IMR-90 (cell line): ENCODE measurements at regions not wholly inside any gene's neighbourhood (a gene's known extent, or its start where the extent isn't known, plus 50 kb on each side); places are given as distances from the start of the nearest gene placed in this dataset.
A peak's percentile ranks its signal among the peaks of the same experiment; 100 is the strongest.

Source experiments
- ATAC-seq: fragments of 200-7000 bp; cut with Tn5 transposase; 2 replicates; pipeline ENCODE4 v1.9.1; 2020; ENCODE audit warnings: low read depth, mild to moderate bottlenecking, moderate library complexity
- BruUV-seq: library from RNA; stranded (reverse); fragments of 400-500 nt; replicated peaks from 2 replicates; lab custom pipeline; 2021; lab: Mats Ljungman, UMichigan
- CTCF ChIA-PET: fragments of 300-600 bp; formaldehyde crosslinking; extraction: SDS; loops from one replicate; lab custom pipeline; 2021; ENCODE audit warnings: antibody characterized with exemption; lab: Yijun Ruan, JAX
- POLR2A ChIA-PET: fragments of 300-600 bp; sonication (Branson Sonifier 250); formaldehyde crosslinking; loops from one replicate; lab custom pipeline; 2022; ENCODE audit warnings: antibody characterized with exemption; ENCODE audit not compliant: unreplicated experiment; lab: Charles Lee
- DNase-seq: peaks from one replicate; pipeline ENCODE4 v3.0.0; 2013
- H2AFZ ChIP-seq: replicated peaks from 2 replicates; pipeline ENCODE3; 2013; ENCODE audit warnings: low read length, mild to moderate bottlenecking; ENCODE audit not compliant: poor library complexity
- H2AK5ac ChIP-seq: 2 replicates; pipeline ENCODE4 v1.6.1; 2013; ENCODE audit warnings: low read depth, low read length, inconsistent platforms
- H2AK9ac ChIP-seq: replicated peaks from 2 replicates; pipeline ENCODE3; 2013; ENCODE audit warnings: mild to moderate bottlenecking, low read depth, low read length, moderate library complexity; ENCODE audit not compliant: poor library complexity
- H2BK120ac ChIP-seq: 2 replicates; pipeline ENCODE4 v1.6.1; 2013; ENCODE audit warnings: low read depth, low read length, inconsistent platforms
- H2BK15ac ChIP-seq: 3 replicates; pipeline ENCODE4 v1.6.1; 2013; ENCODE audit warnings: low read depth, low read length, inconsistent platforms
- H2BK20ac ChIP-seq: 2 replicates; pipeline ENCODE4 v1.6.1; 2013; ENCODE audit warnings: low read depth, mild to moderate bottlenecking, inconsistent platforms, low read length, moderate library complexity
- H2BK5ac ChIP-seq: 2 replicates; pipeline ENCODE4 v1.6.1; 2013; ENCODE audit warnings: mild to moderate bottlenecking, low read depth, low read length, inconsistent platforms; ENCODE audit not compliant: poor library complexity, severe bottlenecking
- H3K14ac ChIP-seq: replicated peaks from 2 replicates; pipeline ENCODE4 v1.6.1; 2013; ENCODE audit warnings: low read depth, low read length, inconsistent platforms
- H3K18ac ChIP-seq: 2 replicates; pipeline ENCODE4 v1.6.1; 2013; ENCODE audit warnings: low read depth, low read length, control low read depth
- H3K23ac ChIP-seq: 2 replicates; pipeline ENCODE4 v1.6.1; 2013; ENCODE audit warnings: low read depth, low read length, inconsistent platforms
- H3K27ac ChIP-seq: 2 replicates; pipeline ENCODE4 v1.5.1; 2013; ENCODE audit warnings: mild to moderate bottlenecking, control low read depth, low read length; ENCODE audit not compliant: insufficient read depth
- H3K27me3 ChIP-seq: 2 replicates; pipeline ENCODE4 v1.6.1; 2013; ENCODE audit warnings: low read length; ENCODE audit not compliant: control insufficient read depth, insufficient read depth
- H3K36me3 ChIP-seq: 2 replicates; pipeline ENCODE4 v1.6.1; 2013; ENCODE audit warnings: low read length, mixed read lengths; ENCODE audit not compliant: control insufficient read depth, insufficient read depth
- H3K4ac ChIP-seq: 2 replicates; pipeline ENCODE4 v1.6.1; 2013; ENCODE audit warnings: low read depth, low read length, inconsistent platforms
- H3K4me1 ChIP-seq: 2 replicates; pipeline ENCODE4 v1.6.1; 2013; ENCODE audit warnings: low read length, mixed read lengths; ENCODE audit not compliant: control insufficient read depth, insufficient read depth
- H3K4me2 ChIP-seq: 2 replicates; pipeline ENCODE4 v1.6.1; 2013; ENCODE audit warnings: low read depth, mild to moderate bottlenecking, control low read depth, low read length, moderate library complexity
- H3K4me3 ChIP-seq: 2 replicates; pipeline ENCODE4 v1.5.1; 2013; ENCODE audit warnings: low read depth, mild to moderate bottlenecking, control low read depth, low read length, moderate library complexity; ENCODE audit not compliant: insufficient read depth
- H3K56ac ChIP-seq: 2 replicates; pipeline ENCODE4 v1.6.1; 2013; ENCODE audit warnings: low read length, inconsistent platforms; ENCODE audit not compliant: insufficient read depth; ENCODE audit errors: extremely low read depth
- H3K79me1 ChIP-seq, 2 experiments: 2 replicates each; pipeline ENCODE4 v1.6.1; 2013; ENCODE audit warnings: low read length in 2 of 2, inconsistent platforms in 1 of 2, low read depth in 1 of 2
- H3K9ac ChIP-seq: 2 replicates; pipeline ENCODE4 v1.6.1; 2013; ENCODE audit warnings: low read depth, low read length, control low read depth
- H3K9me1 ChIP-seq: 2 replicates; pipeline ENCODE4 v1.6.1; 2013; ENCODE audit warnings: low read length, inconsistent platforms; ENCODE audit not compliant: insufficient read depth
- H3K9me3 ChIP-seq: 2 replicates; pipeline ENCODE4 v1.6.1; 2013; ENCODE audit warnings: low read length; ENCODE audit not compliant: control insufficient read depth, insufficient read depth
- H4K20me1 ChIP-seq: 2 replicates; pipeline ENCODE4 v1.6.1; 2013; ENCODE audit warnings: low read length, inconsistent platforms; ENCODE audit not compliant: insufficient read depth
- H4K5ac ChIP-seq: 2 replicates; pipeline ENCODE4 v1.6.1; 2013; ENCODE audit warnings: mild to moderate bottlenecking, low read depth, low read length, control low read depth
- H4K8ac ChIP-seq, 2 experiments: 2 replicates each; pipeline ENCODE4 v1.6.1; 2013; ENCODE audit warnings: low read depth in 2 of 2, low read length in 2 of 2, control low read depth in 1 of 2, inconsistent platforms in 1 of 2
- H4K91ac ChIP-seq: 2 replicates; pipeline ENCODE4 v1.6.1; 2013; ENCODE audit warnings: low read depth, low read length, inconsistent platforms; ENCODE audit not compliant: insufficient read depth
- CEBPB ChIP-seq: IDR thresholded peaks from 2 replicates; pipeline ENCODE4 v1.6.1; 2012; ENCODE audit warnings: low read depth, low read length, improper control_type of control experiment
- NFE2L2 ChIP-seq: fragments of 150-350 bp; IDR thresholded peaks from 2 replicates; pipeline ENCODE4 v1.6.1; 2016; ENCODE audit warnings: low read depth, mild to moderate bottlenecking, low read length
- WGBS, 2 experiments: methylation state at CpG; one replicate each; pipeline versions ENCODE4 v1.1.5 to v1.1.7; 2013; ENCODE audit warnings: missing lambda C conversion rate in 2 of 2; ENCODE audit not compliant: insufficient read length in 1 of 2; ENCODE audit errors: extremely low coverage in 2 of 2; 5-methylcytosine and 5-hydroxymethylcytosine counted together
- dilution Hi-C: fragments of 300-500 bp; cut with HindIII; formaldehyde crosslinking; loops from one replicate; pipeline ENCODE4 v1.14.3; 2018; ENCODE audit warnings: low sequenced_read_pairs; ENCODE audit not compliant: unreplicated experiment
- in situ Hi-C: fragments of 300-500 bp; cut with MboI; formaldehyde crosslinking; loops from 3 replicates; pipeline ENCODE4 v1.14.3; 2019; ENCODE audit warnings: low sequenced_read_pairs, inconsistent platforms, mixed read lengths
- intact Hi-C: fragments of 100-400 bp; cut with micrococcal nuclease; formaldehyde crosslinking; loops from 2 replicates; pipeline ENCODE4 v1.10.0; 2022

DNA sequence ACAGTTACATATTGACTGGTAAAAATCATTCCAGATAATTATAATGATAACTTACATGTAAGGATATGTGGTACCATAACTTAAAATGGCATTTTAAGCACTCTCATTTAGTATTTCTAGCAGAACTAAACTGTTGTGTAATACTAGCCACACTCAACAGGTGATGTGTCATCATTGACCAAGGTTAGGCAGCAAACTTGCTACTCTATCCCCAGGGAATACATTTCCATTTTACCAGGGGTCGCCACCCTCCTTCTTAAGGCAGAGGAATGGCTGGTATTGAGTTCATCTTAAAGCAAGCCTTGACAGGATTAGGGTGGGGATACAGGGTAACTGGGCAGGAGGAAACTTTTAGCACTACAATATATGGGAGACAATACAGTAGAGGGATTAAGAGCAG lies 259.8 kb upstream of the CAMK1G start:
- no peak overlapping the region for H4K8ac ChIP-seq
- in situ Hi-C loops (no loop called here), intact Hi-C loops (no loop called here), dilution Hi-C loops (no loop called here)
- H3K27ac ChIP-seq = no peak overlapping the region
- H3K27me3 ChIP-seq = no peaks in the 10 kb centered on the region
- no peaks in the 10 kb centered on the region for H4K20me1 ChIP-seq
- no peak overlapping the region for H2AK9ac ChIP-seq
- no peak overlapping the region for H3K23ac ChIP-seq
- H3K18ac ChIP-seq = no peak overlapping the region
- H2AK5ac ChIP-seq = no peak overlapping the region
- no peak overlapping the region for H2BK20ac ChIP-seq
- ChIA-PET CTCF (no interaction called here), POLR2A (no interaction called here)
- no peak overlapping the region for H3K56ac ChIP-seq
- no peaks in the 10 kb centered on the region for H3K79me1 ChIP-seq
- H3K4me1 ChIP-seq = no peaks in the 10 kb centered on the region
- H3K4me3 ChIP-seq = no peak overlapping the region
- no peak overlapping the region for H3K4ac ChIP-seq
- H2BK5ac ChIP-seq = no peak overlapping the region
- H3K9ac ChIP-seq = no peak overlapping the region
- no CpG with 5 or more reads among the region's 1 CpG for WGBS, 2 experiments
- no peaks in the 10 kb centered on the region for H3K9me1 ChIP-seq
- ATAC-seq (no peak), DNase-seq (no peak)
- H2AFZ ChIP-seq = no peak overlapping the region
- H3K4me2 ChIP-seq = no peak overlapping the region
- H3K14ac ChIP-seq = no peak overlapping the region
- H3K36me3 ChIP-seq = no peaks in the 10 kb centered on the region
- H4K5ac ChIP-seq = no peak overlapping the region
- TF ChIP-seq NFE2L2 = no peak
- peak; percentile 64 for TF ChIP-seq CEBPB
- no peaks in the 10 kb centered on the region for H3K9me3 ChIP-seq
- no peak overlapping the region for H4K91ac ChIP-seq
- H2BK120ac ChIP-seq = no peak overlapping the region
- no TSS peak for BruUV-seq
- no peak overlapping the region for H2BK15ac ChIP-seq
